Stimulated activated CD4-positive, alpha-beta T cell treated with anti-CD3 and anti-CD28 coated beads, Interleukin-1b, Interleukin-23, amount 100 ng/mL, for 48 hours (primary cell): ENCODE measurements at regions not wholly inside any gene's neighbourhood (a gene's known extent, or its start where the extent isn't known, plus 50 kb on each side); places are given as distances from the start of the nearest gene placed in this dataset.
"Not testable (repeated sequence)": the region's sequence is repeated elsewhere in the genome, so short reads cannot be mapped to it uniquely, and the experiment has no call there.

Experiments used
- DNase-seq: peaks from one replicate; pipeline ENCODE4 v3.0.0-alpha.2; 2020

DNA sequence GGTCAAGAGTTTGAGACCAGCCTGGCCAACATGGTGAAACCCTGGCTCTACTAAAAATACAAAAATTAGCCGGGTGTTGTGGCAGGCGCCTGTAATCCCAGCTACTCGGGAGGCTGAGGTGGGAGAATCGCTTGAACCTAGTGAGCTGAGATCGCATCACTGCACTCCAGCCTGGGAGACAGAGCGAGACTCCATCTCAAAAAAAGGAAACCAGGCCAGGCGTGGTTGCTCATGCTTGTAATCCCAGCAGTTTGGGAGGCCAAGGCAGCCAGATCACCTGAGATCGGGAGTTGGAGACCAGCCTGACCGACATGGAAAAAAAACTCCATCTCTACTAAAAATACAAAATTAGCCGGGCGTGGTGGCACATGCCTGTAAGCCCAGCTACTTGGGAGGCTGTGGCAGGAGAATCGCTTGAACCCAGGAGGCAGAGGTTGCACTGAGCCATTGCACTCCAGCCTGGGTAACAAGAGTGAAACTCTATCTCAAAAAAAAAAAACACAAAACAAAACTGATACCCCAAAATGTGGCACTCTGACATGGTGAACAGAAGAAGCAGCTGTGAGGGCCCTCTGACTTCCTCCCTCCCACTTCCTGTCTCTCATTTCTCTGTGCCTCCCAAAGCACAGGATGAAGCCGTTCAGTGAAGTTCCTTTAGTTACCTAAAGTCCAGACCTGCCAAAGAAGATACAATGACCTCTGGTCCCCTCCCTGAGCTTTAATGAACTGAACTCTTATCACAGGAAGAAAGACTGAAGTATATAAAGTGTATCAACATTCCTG, 93.2 kb upstream of the GRIN2A start:
- not testable (repeated sequence) for DNase-seq

DNA sequence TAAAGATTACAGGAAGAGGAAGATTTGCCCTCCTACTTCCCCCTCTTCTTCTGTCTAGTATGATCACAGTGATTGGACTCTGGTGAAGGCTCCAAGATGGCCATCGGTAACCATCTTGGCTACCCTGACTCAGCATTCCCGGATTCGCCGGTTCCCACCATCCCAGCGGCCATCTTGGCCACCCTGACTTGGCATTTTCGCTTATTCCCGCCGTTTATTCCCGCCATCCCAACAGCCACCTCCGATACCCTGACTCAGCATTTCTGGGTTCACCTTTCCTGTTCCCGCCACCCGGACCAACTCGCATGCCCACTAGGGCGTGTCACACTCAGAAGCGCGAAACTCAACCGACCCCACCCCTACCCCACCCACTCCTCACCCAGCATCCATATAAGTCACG, 95.4 kb upstream of the GRIN2A start:
- DNase-seq = no peak

DNA sequence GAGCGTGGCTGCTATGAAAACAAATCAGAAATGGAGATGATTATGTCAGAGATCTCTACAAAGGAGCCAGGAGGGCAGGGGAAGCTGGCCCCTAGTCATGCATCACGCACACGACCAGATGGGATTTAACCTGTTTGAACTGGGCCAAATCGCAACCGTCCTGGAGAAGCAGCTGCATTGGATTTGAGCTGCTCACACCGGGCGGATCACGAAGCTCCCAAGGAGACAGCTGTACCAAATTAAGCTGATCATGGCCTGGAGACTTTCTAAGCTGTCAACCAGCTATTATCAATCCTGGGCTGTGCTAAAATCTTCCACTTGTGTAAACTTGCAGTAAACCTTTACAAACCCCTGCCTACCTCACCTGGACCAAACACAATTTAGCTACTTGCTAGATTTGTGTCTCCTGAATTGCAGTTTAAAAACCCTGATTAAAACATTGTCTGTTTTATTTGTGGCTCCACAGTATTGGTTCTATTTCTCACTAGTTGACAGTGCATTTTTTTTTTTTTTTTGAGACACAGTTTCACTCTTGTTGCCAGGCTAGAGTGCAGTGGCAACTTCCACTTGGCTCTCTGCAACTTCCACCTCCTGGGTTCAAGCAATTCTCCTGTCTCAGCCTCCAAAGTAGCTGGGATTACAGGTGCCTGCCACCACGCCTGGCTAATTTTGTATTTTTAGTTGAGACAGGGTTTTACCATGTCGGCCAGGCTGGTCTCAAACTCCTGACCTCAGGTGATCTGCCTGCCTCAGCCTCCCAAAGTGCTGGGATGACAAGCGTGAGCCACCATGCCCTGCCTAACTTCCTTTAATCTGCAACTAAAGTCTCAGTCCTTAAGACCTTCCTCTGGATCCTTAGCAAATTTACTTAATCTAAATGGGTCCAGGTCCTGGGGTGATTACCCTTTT, 98.3 kb upstream of the GRIN2A start:
- no peak for DNase-seq

DNA sequence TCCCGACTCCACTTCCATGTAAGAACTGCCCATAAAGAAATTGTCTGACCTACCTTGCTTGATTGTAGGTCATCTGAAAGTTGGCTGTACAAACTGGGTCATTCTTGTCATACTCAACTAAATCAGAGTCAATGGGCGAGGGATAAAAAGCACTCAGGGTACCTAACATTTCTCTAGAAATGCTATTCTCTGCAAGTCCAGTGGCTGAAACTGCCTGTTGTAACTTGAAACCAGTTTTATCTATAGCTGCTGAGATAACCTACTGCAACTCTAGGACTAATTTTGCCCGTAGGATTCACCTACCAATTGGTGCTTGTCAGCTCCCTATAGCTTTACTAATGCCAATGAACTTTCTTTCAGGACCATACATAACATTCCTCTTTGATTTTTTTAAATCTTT, 100.1 kb upstream of the GRIN2A start:
- no peak for DNase-seq

DNA sequence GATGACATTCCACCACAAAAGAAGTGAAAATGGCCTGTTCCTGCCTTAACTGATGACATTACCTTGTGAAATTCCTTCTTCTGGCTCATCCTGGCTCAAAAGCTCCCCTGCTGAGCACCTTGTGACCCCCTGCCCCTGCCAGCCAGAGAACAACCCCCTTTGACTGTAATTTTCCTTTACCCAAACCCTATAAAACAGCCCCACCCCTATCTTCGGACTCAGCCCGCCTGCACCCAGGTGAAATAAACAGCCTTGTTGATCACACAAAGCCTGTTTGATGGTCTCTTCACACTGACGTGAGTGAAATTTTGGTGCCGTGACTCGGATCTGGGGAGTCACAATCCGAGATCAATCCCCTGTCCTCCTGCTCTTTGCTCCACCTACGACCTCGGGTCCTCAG, 101.0 kb upstream of the GRIN2A start:
- DNase-seq = not testable (repeated sequence)

DNA sequence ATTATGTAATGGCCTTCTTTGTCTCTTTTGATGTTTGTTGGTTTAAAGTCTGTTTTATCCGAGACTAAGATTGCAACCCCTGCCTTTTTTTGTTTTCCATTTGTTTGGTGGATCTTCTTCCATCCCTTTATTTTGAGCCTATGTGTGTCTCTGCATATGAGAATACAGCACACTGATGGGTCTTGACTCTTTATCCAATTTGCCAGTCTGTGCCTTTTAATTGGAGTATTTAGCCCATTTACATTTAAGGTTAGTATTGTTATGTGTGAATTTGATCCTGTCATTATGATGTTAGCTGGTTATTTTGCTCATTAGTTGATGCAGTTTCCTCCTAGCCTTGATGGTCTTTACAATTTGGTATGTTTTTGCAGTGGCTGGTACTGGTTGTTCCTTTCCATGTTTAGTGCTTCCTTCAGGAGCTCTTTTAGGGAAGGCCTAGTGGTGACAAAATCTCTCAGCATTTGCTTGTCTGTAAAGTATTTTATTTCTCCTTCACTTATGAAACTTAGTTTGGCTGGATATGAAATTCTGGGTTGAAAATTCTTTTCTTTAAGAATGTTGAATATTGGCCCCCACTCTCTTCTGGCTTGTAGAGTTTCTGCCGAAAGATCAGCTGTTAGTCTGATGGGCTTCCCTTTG, 95.3 kb upstream of the ATF7IP2 start:
- DNase-seq = not testable (repeated sequence)

DNA sequence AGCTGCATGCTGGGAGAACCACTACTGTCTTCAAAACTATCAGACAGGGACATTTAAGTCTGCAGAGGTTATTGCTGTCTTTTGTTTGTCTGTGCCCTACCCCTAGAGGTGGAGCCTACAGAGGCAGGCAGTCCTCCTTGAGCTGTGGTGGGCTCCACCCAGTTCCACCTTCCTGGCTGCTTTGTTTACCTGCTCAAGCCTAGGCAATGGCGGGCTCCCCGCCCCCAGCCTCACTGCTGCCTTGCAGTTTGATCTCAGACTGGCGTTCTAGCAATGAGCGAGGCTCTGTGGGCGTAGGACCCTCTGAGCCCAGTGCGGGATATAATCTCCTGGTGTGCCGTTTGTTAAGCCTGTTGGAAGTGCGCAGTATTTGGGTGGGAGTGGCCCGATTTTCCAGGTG, 93.7 kb upstream of the ATF7IP2 start:
- not testable (repeated sequence) for DNase-seq

DNA sequence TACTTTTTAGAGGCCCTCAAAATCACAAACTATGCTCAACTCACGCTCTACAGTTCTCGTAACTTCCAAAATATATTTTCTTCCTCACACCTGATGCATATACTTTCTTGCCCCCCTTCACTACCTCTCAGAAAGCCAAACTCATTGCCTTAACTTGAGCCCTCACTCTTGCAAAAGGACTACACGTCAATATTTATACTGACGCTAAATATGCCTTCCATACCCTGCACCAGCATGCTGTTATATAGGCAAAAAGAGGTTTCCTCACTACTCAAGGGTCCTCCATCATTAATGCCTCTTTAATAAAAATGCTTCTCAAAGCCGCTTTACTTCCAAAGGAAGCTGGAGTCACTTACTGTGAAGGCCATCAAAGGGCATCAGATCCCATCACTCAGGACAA, 92.9 kb upstream of the ATF7IP2 start:
- not testable (repeated sequence) for DNase-seq

DNA sequence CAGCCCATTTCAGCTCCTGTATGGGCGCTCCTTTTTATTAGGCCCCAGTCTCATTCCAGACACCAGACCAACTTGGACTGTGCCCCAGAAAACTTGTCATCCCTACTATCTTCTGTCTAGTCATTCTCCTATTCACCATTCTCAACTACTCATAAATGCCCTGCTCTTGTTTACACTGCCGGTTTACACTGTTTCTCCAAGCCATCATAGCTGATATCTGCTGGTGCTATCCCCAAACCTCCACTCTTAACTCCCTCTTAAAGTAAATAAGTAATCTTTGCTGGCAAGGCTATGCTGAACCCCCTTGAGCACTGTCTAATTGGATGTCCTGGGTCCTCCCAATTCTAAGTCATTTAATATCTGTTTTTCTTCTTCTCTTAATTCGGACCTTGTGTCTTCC, 91.7 kb upstream of the ATF7IP2 start:
- not testable (repeated sequence) for DNase-seq

DNA sequence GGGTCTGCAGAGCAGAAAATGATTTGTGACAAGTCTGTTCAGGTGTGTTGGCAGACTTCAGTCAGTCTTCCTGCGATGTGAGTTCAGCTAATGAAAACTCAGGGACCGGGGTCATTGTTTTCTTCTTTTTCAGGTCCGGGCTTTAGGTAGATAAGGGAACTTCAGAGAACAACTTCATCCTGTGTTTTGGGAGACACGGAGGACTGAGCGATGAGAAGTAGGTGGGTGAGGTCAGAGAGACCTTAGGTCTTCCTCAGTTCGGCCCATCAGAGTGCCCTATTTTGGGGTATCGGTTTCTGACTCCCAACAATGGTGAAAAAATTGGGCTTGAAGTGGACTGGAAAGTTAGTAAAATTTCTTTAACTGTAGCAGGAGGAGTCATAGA, 88.9 kb upstream of the ATF7IP2 start:
- DNase-seq = no peak

DNA sequence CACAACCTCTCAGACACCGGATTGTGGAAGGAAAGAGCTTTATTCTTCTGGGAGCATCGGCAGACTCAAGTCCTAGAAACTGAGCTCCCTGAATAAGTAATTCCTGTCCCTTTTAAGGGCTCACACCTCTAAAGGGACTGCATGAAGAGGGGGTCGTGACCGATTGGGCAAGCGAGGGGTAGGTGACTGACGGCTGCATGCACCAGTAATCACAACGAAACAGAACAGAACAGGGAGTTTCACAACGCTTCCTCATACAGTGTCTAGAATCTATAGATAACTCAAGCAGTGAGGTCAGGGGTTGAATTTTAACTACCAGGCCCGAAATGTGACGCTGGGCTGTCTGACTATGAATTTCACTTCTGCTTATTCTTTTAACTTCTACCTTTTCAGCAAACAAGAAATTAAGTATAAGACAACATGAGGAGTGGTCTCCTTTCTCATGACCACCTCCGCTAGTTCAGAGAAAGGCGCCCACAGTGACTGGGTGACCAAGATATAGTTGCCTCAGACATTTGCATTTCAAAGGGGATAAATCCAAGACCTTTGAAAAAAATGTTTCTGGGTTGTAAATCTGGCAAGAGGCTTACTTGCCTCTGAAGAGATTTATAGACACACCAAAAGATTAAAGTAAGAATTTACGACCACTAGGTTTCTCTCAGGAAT, 88.4 kb upstream of the ATF7IP2 start:
- DNase-seq = no peak

DNA sequence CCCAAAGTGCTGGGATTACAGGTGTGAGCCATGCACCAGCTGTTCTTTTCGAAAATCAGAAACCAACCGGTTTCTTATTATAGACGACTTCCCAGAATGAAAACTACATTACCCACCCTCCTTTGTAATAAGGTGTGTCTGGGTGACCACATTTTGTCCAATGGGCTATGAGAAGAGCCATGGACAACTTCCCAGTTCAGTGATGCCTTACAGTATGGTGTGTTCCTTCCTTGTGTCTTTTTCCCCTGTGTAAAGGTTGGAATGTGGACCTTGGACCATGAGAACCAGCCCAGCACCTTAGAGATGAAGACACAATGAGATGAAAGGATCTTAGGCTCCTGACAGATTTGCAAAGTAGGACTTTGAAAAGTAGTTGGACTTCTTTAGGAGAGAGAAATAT, 85.0 kb upstream of the ATF7IP2 start:
- DNase-seq = no peak

DNA sequence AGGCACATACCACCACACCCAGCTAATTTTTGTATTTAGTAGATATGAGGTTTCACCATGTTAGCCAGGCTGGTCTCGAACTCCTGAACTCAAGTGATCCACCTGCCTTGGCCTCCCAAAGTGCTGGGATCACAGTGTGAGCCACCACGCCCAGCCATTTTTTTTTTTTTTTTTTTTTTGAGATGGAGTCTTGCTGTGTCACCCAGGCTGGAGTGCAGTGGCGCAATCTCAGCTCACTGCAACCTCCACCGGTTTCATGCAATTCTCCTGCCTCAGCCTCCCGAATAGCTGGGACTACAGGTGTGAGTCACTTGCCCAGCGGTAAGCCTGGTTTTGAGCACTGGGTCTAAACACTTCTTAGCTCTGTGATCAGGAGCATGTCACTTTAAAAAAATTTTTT, 84.3 kb upstream of the ATF7IP2 start:
- DNase-seq = not testable (repeated sequence)

DNA sequence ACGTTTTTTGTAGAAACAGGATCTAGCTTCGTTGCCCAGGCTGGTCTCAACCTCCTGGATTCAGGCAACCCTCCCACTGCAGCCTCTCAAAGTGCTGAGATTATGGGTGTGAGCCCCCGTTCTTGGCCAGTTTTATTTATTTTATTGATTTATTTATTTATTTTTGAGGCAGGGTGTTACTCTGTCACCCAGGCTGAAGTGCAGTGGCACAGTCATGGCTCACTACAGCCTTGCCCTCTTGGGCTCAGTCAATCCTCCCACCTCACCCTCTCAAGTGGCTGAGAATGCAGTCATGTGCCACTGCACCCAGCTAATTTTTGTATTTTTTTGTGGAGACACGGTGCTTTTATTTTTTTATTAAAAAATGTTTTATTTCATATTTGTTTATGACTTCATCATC, 79.9 kb upstream of the ATF7IP2 start:
- no peak for DNase-seq

DNA sequence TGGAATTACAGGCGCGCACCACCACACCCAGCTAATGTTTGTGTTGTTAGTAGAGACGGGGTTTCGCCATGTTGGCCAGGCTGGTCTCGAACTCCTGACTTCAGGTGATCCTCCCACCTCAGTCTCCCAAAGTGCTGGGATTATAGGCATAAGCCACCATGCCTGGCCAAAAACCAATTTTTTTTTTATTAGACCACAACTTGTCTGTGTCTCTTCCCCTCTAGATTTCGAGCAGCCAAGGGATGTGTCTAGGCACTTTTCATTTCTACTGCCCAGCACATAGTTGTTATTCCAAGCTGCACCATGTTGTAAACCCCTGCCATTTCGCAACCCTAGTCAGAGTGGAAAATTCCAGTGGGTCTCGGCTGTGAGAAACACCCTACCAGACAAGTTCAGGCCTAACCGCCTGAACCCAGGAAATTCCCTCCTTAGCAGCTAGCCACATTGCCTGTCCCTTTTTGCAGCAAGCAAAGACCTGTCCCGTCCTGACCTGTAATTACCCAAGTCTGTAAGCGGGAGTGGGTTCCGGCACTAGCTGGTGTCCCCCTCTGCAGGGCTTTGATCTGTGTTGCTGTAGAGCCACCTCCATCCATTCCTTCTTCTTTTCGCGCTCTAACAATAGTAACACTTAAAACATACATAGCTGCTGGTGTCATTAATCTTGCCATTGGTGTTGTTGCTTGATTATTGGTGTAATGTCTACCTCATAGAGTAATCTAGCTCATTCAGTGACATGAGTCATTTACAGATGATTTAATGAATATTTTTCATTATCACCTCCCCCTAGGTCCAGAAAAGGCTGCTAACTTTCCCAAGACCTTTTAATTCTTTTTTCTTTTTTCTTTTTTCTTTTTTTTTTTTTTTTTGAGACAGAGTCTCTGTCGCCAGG, 77.3 kb upstream of the ATF7IP2 start:
- no peak for DNase-seq

DNA sequence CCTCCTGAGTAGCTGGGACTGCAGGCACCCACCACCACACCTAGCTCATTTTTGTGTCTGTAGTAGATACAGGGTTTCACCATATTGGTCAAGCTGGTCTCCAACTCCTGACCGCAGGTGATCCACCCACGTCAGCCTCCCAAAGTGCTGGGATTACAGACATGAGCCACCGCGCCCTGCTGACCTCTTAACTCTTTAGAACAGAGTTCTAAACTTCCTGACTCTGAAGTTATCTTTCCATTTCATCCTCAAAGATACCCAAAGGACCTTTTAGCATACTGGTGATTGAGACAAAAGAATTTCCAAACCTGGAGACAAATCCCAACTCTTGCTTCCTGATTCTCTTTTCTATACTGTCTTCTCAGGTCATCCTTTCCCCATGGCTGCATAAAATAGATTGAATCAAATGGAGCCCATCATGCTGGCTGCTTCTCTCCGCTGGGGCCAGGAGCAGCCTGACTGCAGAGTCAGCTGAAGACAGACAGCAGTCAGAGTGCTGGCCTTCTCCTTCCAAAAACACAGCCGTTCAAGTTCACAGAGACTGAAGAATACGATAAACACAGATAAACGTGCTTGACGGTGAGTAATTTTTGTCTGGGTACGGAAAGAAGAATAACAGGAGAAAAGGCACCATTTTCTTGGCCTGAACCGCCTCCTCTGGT, 76.5 kb upstream of the ATF7IP2 start:
- DNase-seq = no peak

DNA sequence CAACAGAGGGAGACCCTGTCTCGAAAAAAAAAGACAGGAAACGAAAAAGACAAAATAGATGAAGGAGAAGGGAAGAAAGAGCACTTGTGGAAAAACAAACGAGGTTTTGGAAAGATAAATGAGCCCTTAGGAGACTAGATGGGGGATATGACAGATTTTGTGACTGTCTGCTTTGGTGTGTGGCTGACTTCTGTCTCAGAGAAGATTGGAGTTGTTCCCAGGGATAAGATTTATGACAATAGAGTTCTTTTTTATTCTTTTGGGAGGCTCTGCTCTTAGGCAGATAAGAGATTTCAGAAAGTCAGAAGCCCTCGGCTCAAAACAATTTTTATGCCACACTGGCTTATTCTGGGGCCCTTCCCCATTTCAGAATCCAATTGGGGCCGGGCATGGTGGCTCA, 73.9 kb upstream of the ATF7IP2 start:
- no peak for DNase-seq

DNA sequence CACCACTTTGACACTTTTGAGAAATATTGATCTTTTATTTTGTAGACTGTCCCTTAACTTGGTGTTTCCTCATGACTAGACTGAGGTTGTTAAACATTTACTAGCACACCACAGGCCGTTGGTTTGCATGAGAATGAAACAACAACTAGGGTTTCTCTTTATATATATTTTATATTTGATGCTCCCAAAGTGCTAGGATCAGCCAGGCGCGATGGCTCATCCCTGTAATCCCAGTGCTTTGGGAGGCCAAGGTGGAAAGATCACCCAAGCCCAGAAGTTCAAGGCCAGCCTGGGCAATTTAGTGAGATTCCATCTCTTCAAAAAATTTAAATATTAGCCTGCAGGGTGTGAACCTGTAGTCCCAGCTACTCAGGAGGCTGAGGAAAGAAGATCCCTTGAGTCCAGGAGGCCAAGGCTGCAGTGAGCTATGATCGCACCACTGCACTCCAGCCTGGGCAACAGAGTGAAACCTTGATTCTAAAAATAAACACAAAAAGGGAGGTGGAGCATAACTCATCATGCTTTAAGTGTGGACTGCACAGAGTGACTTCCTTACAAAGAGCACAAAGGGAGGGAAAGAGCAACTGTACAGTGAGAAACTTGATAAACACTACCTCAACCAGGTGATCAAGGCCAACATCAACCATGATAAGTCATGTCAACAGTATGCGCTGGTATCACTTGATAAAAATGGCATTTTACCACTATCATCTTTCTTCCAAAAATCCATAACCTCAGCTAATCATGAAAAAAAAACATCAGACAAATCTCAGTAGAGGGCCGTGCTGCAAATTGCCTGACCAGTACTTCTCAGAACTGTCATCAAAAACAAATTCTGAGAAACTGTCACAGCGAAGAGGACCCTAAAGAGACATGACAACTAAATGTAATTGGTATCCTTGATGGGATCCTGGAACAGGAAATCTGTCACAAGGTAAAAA, 72.8 kb upstream of the ATF7IP2 start:
- no peak for DNase-seq

DNA sequence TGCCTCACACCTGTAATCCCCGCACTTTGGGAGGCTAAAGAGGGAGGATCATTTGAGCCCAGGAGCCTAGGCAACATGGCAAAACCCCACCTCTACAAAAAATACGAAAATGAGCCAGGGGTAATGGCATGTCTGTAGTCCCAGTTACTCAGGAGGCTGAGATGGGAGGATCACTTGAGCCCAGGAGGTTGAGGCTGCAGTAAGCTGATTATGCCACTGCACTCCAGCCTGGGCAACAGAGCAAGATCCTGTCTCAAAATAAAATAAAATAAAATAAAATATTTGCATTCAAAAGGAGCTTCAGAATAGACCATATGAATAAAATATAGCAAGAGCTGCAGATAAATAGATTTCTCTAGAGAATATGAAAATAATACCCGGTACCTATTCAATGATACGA, 71.5 kb upstream of the ATF7IP2 start:
- no peak for DNase-seq

DNA sequence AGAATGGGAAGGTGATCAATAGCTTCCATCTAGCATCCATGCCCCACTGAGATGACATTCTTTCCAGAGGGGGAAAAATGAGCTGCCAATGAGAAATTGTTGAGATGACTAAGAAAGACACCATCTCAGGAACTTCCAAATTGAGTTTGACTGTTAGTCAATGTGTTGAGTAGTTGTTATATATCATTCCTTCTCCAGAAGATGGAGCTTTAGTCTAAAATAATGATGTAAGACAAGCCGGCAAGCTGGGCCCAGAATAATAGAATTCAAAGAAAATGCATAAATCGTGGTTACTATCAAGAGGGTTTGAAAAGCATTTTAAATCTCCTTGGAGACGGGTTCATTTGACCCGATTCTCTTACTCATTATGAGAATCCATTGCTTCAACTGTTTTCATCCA, 71.0 kb upstream of the ATF7IP2 start:
- no peak for DNase-seq
